DMS 273 treated with DMSO at 0.1 percent for 48 hours (cell line): ENCODE measurements at regions not wholly inside any gene's neighbourhood (a gene's known extent, or its start where the extent isn't known, plus 50 kb on each side); places are given as distances from the start of the nearest gene placed in this dataset.

Source experiments
- DNase-seq: peaks from one replicate; lab custom pipeline; 2025; lab: John Stamatoyannopoulos, UW

GRCh38 chr6:139577124-139577762 lies 202.8 kb upstream of the CITED2 start:
- DNase-seq: no peak

DNA sequence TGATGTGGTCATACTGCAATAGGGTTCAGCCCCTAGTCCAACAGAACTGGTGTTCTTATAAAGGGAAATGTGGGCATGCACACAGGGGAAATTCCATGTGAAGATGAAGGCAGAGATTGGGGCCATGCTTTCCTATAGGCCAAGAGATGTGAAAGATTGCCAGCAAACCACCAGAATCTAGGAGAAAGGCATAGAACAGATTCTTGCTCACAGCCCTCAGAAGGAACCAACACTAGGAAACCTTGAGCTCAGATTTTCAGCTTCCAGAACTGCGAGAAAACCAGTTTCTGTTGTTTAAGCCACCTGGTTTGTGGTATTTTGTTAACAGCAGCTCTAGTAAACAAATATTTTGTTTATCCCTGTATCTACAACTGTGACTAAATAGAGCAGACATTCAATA lies 197.6 kb upstream of the CITED2 start:
- DNase-seq: no peak

DNA sequence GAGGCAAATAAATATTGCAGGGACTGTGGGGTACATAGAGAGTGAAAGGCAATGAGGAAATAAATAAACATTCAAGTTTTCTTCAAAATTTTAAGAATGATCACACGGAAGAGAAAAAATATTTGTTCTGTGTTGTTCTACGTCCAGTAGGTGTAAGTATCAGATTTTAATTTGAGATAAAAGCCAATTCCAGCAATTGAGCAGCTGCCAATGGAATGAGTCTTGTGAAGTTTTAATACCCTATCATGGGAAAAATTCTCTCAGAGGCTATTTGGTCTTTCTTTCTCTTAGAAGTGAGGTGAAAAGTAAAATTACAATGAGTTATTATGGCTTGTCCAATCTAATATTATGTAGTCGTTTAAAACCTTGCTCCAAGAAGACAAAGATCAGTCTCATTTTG lies 195.7 kb upstream of the CITED2 start:
- no peak for DNase-seq

DNA sequence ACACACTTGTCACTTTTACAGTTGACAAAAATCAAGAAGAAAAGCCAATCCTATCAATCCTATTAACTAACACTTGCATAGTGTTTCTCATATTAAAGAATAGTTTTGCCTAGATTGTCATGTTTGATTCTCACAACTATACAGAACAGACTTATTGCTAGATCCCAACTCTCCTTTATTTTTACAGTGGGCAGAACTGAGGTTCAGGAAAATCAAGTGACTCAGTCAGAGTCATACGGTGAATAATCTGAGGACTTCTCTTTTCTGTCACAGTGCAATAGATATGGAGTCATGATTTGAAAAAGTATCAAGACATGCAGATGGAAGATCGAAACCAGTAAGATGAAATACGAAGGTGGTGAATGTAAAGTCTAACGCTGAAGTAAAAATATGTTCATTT lies 195.1 kb upstream of the CITED2 start:
- no peak for DNase-seq

- DNase-seq: no peak
Measured at GRCh38 chr6:139568956-139569538, 194.6 kb upstream of the CITED2 start.

DNA sequence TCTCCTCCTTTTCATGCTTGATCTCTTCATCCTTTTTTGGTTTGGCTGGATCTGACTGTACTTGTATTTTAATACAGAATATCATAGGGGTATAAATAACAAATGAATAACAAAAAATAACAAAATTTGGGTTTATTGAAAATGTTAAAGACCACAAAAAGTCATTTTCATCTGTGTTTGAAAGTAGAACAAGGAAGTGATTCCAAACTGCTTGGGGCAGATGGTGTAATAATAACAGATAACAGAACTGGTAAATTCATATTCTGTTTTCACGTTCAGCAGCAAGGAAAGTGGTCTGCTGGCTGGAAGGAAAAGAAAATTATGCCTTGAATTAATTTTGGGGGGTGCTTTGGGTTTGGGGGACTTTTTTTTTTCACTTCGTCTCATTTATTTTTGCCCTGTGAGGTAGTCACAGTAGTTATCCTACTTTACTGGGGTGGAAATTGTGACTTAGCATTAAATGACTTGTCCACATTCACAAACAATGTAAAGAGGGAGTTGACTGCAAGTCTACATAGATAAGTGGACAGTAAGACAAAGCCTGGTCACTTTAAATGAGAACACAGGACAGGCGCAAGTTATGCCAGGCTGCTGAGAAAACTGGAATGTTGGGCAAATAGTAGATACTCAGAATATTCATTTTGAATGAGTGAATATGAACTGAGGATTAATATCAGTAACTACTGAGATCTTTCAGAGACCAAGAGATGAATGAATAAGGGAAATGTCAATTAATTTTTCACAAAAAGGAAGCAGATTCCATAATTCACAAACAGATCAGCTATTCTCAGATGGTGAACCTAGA lies 193.9 kb upstream of the CITED2 start:
- DNase-seq: no peak

DNA sequence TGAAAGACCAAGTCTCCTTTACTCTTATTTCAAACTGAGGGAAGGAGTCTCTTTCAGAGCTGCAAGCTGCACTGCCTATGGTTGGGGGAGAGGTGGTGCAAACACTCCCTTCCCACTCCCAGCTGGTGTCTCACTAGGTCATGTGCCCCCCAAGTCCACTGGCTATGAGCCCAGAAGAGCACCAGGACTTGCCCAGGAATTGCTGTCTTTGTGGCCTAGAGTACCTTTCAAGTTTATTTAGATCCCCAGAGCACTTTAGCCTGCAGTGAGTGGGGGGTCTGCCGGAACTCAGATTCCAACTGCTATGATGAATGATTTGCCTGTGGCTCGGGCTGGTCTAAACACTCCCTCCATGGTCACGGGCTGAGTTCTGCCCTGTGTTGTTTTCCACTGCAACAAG lies 192.6 kb upstream of the CITED2 start:
- DNase-seq: no peak

- no peak for DNase-seq
Measured at GRCh38 chr6:139565591-139565990, 191.1 kb upstream of the CITED2 start.

GRCh38 chr6:139557547-139557946 lies 183.1 kb upstream of the CITED2 start:
- DNase-seq: no peak

- DNase-seq: no peak
Measured at GRCh38 chr6:139556532-139556931, 182.1 kb upstream of the CITED2 start.

DNA sequence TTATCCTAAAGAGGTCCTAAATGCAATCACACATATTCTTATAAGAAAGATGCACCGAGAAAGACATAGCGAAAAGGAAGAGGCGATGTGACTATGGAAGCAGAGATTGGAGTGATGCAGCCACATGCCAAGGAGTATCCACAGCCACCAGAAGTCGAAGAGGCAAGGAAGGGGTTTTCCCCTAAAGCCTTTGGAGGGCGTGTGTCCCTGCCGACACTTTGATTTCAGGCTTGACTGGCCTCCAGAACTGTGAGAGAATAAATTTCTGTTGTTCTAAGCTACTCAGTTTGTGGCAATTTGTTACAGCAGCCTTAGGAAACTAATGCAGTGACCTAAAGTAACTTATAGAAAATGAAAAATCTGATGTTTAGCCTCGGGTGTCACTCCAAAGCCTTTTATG lies 179.5 kb upstream of the CITED2 start:
- DNase-seq: no peak

DNA sequence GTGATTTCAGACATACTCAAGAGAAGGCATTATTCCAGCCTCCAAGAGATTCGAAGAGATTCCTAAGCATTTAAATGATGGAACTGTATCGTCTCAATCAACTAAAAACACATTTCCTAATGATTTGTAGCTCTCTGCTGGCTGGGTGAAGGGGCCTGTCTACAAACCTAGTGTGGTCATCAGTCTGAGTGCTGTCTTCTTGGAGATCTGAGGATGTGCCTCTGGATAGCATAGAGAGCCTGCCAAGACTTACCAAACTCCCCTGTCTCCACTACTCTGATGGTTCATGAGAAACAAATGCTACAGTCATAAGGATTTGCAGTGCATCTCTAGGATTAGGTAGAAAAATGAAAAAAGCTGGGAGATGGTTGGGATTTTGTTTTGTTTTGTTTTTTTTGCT lies 176.9 kb upstream of the CITED2 start:
- DNase-seq: no peak

- no peak for DNase-seq
Measured at GRCh38 chr6:139550361-139550760, 175.9 kb upstream of the CITED2 start.

DNA sequence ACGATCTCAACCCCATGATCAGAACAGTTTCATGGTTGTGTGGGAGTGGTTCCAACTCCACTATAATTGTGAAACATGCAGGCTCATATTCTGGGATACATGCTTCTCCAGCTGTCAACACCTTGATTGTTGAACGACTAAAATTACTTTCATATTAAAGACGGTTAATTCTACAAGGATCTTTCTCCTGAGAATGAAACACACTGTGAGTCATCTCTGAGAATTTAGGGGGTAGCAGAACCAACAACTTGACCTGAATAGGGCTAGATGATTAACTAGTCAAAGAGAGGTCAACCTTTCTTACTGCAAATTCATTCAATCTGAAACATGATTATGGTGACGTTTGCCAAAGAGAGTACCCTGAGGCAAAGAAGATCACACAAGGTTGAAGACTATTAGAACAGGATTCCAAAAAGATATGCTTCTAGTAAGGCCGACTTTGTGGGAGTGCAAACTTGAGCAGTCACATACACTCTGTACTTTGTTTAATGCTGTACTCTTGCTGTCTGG lies 175.2 kb upstream of the CITED2 start:
- no peak for DNase-seq

- no peak for DNase-seq
Measured at GRCh38 chr6:139547804-139548203, 173.4 kb upstream of the CITED2 start.

DNA sequence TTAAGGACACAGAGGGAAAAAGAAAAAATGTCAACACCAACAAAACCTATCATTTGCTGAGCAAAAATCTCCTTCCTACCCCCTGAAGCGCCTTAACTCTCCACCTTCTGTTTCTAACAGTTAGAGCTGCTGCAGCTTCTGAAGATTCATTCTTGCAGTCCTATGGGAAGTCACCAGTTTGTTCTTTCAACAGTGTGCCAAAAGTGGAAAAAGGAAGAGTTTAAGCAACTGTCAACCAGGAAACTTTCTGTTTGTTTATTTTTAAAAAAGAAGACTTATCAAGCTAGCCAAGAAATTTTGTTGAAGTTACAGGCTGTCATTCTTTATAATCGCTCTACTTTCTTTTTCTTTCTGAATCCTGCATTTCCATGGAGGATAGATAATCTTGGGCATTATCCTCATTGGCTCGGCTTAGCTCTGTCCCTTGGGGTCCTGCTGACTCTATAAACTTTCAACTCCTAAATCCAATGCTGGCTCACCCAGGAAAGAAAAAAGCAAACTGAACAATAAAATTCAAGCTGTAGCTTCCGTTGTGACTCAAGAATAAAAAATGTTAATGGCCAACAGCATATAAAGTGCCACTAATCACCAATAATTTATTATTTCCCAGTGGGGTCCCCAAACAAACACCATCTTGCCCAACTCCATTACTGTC lies 172.8 kb upstream of the CITED2 start:
- DNase-seq: no peak

GRCh38 chr6:139546106-139546472 lies 171.6 kb upstream of the CITED2 start:
- no peak for DNase-seq

DNA sequence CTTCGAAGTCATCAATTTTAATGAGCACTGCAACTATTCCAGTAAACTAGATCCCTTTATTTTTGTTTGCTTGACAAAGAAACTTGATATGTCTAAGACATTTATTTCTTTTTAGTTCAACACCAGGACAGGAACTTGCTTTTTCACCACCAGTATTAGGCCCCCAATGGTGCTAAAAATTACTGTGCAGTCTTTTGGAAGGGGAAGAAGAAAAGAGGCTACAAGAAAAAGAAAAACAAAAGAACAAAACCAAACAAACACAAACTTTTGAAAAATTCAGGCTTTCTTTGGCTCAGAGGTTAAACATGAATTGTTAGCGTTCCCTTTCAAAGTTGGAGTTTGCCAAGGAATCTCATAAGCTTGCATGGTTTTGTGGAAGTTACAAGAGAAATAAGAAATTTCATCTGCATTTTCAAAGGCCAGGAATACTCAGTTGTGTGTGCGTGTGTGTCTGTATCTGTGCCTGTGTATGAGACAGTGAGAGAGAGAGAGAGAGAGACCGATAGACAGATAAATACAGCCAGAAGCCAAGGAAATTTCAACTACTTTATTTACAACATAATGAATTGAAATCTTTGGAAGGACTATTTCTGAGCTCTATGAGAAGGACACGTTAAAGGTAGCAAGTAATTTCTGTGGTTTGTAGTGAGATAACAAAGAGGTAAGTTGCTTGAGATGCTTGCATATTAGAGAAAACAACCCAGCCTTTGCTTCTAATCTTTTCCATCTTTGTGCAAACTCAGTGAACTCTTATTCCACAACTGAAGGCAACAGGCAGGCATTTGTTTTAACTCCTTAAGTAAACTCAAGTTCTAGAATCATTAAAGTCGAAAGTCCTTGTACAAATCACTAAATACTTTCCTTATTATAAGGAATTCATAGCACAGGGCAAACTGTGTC lies 171.0 kb upstream of the CITED2 start:
- no peak for DNase-seq

DNA sequence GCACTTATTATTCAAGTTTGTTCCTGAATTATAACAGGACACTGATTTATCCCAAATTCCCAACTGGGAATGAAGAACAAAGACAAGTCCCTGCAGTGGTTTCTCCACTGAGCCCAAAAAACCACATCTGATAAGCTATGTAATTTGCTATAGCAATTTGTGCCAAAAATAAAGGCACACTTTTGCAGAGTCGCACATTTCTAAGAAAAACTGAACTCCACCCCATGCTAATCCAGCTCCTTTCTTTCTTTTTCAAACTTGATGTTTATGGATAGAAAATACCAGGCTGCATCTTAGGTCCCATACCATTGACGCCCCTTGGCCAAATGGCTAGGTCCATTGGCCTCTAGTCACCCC lies 170.2 kb upstream of the CITED2 start:
- DNase-seq: no peak

DNA sequence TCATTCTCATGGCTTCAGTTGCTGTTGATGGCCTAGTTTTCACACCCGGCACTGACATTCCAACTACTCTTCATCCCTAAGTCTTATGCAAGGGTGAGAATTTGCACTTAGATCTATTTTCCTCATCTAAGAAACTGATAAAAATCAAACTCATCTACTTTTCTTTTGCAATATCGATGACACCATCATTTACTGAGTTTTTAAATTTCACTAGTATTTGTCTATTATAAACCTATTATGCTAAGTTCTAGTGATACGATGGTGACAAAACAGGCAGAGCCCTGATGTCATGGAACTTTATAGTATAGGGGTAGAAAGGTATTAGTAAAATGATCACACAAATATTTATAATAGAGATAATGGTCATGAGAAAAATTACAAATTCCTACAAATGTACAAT lies 167.9 kb upstream of the CITED2 start:
- DNase-seq: no peak

DNA sequence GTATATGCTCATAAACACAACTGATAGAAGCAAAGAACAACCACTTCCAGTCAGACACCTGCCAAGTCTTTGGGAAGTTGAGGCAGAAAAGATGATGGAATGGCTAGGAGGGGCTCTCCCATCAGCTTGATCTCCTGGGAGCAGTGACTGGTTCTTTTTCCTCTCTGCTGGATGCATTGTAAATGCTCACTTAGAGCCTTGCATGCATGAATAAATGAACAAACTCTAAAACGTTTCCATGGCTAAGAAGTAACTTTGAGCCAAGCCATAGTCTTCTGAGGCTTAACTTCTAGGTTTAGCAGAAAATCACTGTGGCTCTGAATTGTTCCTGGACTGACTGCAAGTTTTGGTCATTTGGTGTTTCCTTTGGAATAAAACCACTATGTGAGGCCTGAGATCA lies 166.4 kb upstream of the CITED2 start:
- no peak for DNase-seq

- no peak for DNase-seq
Measured at GRCh38 chr6:139540276-139540675, 165.8 kb upstream of the CITED2 start.
